Heart right ventricle (tissue), 16 donors: ENCODE measurements at regions not wholly inside any gene's neighbourhood (a gene's known extent, or its start where the extent isn't known, plus 50 kb on each side); places are given as distances from the start of the nearest gene placed in this dataset.

Source experiments
- ATAC-seq, 8 donors: fragments of 200-7000 bp; cut with Tn5 transposase; one replicate each; pipeline ENCODE4 v1.9.1; 2020; ENCODE audit warnings: mild to moderate bottlenecking in 8 of 8, moderate library complexity in 8 of 8, moderate number of reproducible peaks in 1 of 8
- DNase-seq, 2 donors: peaks; one replicate each; pipeline ENCODE4 v3.0.0-alpha.2; 2020
- H3K27ac ChIP-seq, 10 donors: fragments of 200-600 bp; sonication (generic) in 2 of 10; one replicate each; pipeline versions ENCODE4 v1.5.0 to v1.8.0; 2020 to 2022; ENCODE audit warnings: mild to moderate bottlenecking in 3 of 10
- H3K27me3 ChIP-seq, 7 donors: fragments of 200-600 bp; one replicate each; pipeline ENCODE4 v1.8.0; 2021 to 2022; ENCODE audit warnings: mild to moderate bottlenecking in 2 of 7
- H3K36me3 ChIP-seq, 9 donors: fragments of 200-600 bp; sonication (generic) in 1 of 9; one replicate each; pipeline versions ENCODE4 v1.5.0 to v1.8.0; 2020 to 2022; ENCODE audit warnings: mild to moderate bottlenecking in 2 of 9
- H3K4me1 ChIP-seq, 9 donors: fragments of 200-600 bp; sonication (generic) in 1 of 9; one replicate each; pipeline versions ENCODE4 v1.5.0 to v1.8.0; 2020 to 2022; ENCODE audit warnings: mild to moderate bottlenecking in 4 of 9
- H3K4me3 ChIP-seq, 10 donors: fragments of 200-600 bp; sonication (generic) in 2 of 10; one replicate each; pipeline versions ENCODE4 v1.5.0 to v1.8.0; 2020 to 2022; ENCODE audit warnings: mild to moderate bottlenecking in 7 of 10, moderate library complexity in 2 of 10
- H3K9me3 ChIP-seq, 11 donors: fragments of 200-600 bp in 10 of 11; sonication (generic) in 2 of 11; one replicate each; pipeline versions ENCODE4 v1.5.0 to v1.8.0; 2013 to 2022; ENCODE audit warnings: mild to moderate bottlenecking in 2 of 11, control low read depth in 1 of 11, moderate library complexity in 1 of 11
- CTCF ChIP-seq, 9 donors: fragments of 200-600 bp; sonication (generic) in 2 of 9; IDR thresholded peaks; one replicate each; pipeline versions ENCODE4 v1.5.0 to v1.8.0; 2021 to 2022; ENCODE audit warnings: antibody characterized with exemption in 9 of 9, mild to moderate bottlenecking in 5 of 9, moderate library complexity in 1 of 9
- WGBS, 2 donors: extraction: QIAGEN DNeasy Blood & Tissue Kit; methylation state at CpG; one replicate each; pipeline ENCODE4 v1.1.7; 2013; ENCODE audit warnings: inconsistent platforms in 1 of 2; 5-methylcytosine and 5-hydroxymethylcytosine counted together
- intact Hi-C, 10 donors: fragments of 100-400 bp; cut with DNase I; formaldehyde crosslinking; loops; one replicate each; pipeline versions ENCODE4 v1.11.1 to v1.14.2; 2022
- donor health status: Arrhythmogenic right ventricular cardiomyopathy.
- donor health status: ischemic (EF 13 %, LVEDD 7.1; RV severe dilation, severe dysfunction).
- donor health status: healthy with polysubstance abuse.
- donor health status: DM: no; HTN: yes; CAD: no.
- donor health status: DM: no; HTN: no; CAD: no.
- donor health status: ischemic (EF 25% LVEDD 6.9; RV normal size, moderate dysfunction).
- donor health status: ischemic (EF 25% LVEDD 5.7; RV mildly dilated, moderate dysfunction).
- donor health status: healthy.
- donor health status: DM: yes; HTN: yes; CAD: no.
- donor health status: Ischemic cardiomyopathy.
- donor health status: ischemic (EF 35%, LVEDD 5.7; RV mildly dilated, moderate dysfunction).
- donor health status: nonischemic (EF 11% LVEDD 7.7; RV severe dilation, severe dysfunction).
- donor health status: DM: yes; HTN: yes; CAD: no.
- donor health status: PGD.
- donor health status: ischemic (EF 29% LVEDD 5.4; RV normal size, mild dysfunction).
- donor health status: nonischemic (EF 23%, LVEDD 6.1; RV moderate dilation, normal function).

GRCh38 chr4:123017636-123018395 lies 95.4 kb upstream of the NUDT6 start:
- WGBS, 2 donors = 64 to 79% methylated on average over 3 of the region's 3 CpGs
- H3K9me3 ChIP-seq = no peaks in the 10 kb centered on the region
- H3K27ac ChIP-seq = peak overlapping the region in 1 of 10 donors; percentile 3
- intact Hi-C loops = no loop called here
- no peaks in the 10 kb centered on the region for H3K36me3 ChIP-seq
- no peak for TF ChIP-seq CTCF (IDR thresholded peaks at IDR 0.05)
- H3K27me3 ChIP-seq = no peaks in the 10 kb centered on the region
- ATAC-seq = no peak
- no peak overlapping the region for H3K4me3 ChIP-seq
- no peak for DNase-seq
- peaks cover 0 to 12% (median 0%) of the 10 kb centered on the region in 9 donors for H3K4me1 ChIP-seq

GRCh38 chr4:123018396-123018775 lies 96.0 kb upstream of the NUDT6 start:
- Histone ChIP-seq H3K36me3 (no peaks in the 10 kb centered on the region), H3K9me3 (no peaks in the 10 kb centered on the region), H3K4me3 (no peak overlapping the region), H3K27me3 (no peaks in the 10 kb centered on the region), H3K27ac (no peak overlapping the region), H3K4me1 (peaks cover 0 to 12% (median 0%) of the 10 kb centered on the region in 9 donors)
- WGBS, 2 donors = 52 to 62% methylated on average over 3 of the region's 3 CpGs
- DNase-seq (no peak), ATAC-seq (no peak)
- no peak for TF ChIP-seq CTCF (IDR thresholded peaks at IDR 0.05)
- intact Hi-C loops = no loop called here

- DNase-seq = no peak
- WGBS, 2 donors = 94 to 96% methylated on average over 11 of the region's 11 CpGs
- no peak for TF ChIP-seq CTCF (IDR thresholded peaks at IDR 0.05)
- no peaks in the 10 kb centered on the region for H3K9me3 ChIP-seq
- intact Hi-C loops = no loop called here
- no peaks in the 10 kb centered on the region for H3K27me3 ChIP-seq
- H3K4me1 ChIP-seq = peaks cover 0 to 22% (median 10%) of the 10 kb centered on the region in 9 donors
- ATAC-seq = no peak
- H3K4me3 ChIP-seq = no peak overlapping the region
- H3K27ac ChIP-seq = no peak overlapping the region
- no peaks in the 10 kb centered on the region for H3K36me3 ChIP-seq
Observed at GRCh38 chr4:123020285-123020684, 97.9 kb upstream of the NUDT6 start.

GRCh38 chr4:123023647-123024046 lies 101.2 kb upstream of the NUDT6 start:
- DNase-seq (no peak), ATAC-seq (no peak)
- Histone ChIP-seq H3K4me3 (no peak overlapping the region), H3K27me3 (no peaks in the 10 kb centered on the region), H3K27ac (no peak overlapping the region), H3K36me3 (peaks cover 0 to 8% (median 0%) of the 10 kb centered on the region in 9 donors), H3K4me1 (peaks cover 0 to 12% (median 8%) of the 10 kb centered on the region in 9 donors), H3K9me3 (no peaks in the 10 kb centered on the region)
- 98% methylated on average over 15 of the region's 15 CpGs for WGBS, 2 donors
- no peak for TF ChIP-seq CTCF (IDR thresholded peaks at IDR 0.05)
- intact Hi-C loops = no loop called here
